GM18907 (cell line): ENCODE measurements at regions not wholly inside any gene's neighbourhood (a gene's known extent, or its start where the extent isn't known, plus 50 kb on each side); places are given as distances from the start of the nearest gene placed in this dataset.

Experiments
- ATAC-seq: cut with Tn5 transposase; IDR thresholded peaks from one replicate; pipeline ENCODE4 v1.9.1; 2021; ENCODE audit warnings: mild to moderate bottlenecking, moderate library complexity; ENCODE audit not compliant: unreplicated experiment

GRCh38 chr5:60018091-60018490, 124.6 kb upstream of the PDE4D start:
- ATAC-seq, result no peak

- ATAC-seq, result no peak
These were observed 120.8 kb upstream of the PDE4D start for GRCh38 chr5:60014331-60014730.

- no peak for ATAC-seq
These were observed 117.3 kb upstream of the PDE4D start for GRCh38 chr5:60010853-60011252.

- ATAC-seq, result no peak
These were observed 116.8 kb upstream of the PDE4D start for GRCh38 chr5:60010328-60010727.

GRCh38 chr5:60007729-60008128, 114.2 kb upstream of the PDE4D start:
- ATAC-seq, result no peak

- no peak for ATAC-seq
These were observed 105.5 kb upstream of the PDE4D start for GRCh38 chr5:59999056-59999455.

- ATAC-seq, result no peak
These were observed 98.7 kb upstream of the PDE4D start for GRCh38 chr5:59992206-59992605.

- ATAC-seq, result no peak
These were observed 94.9 kb upstream of the PDE4D start for GRCh38 chr5:59988396-59988795.

GRCh38 chr5:59976342-59976741, 82.8 kb upstream of the PDE4D start:
- ATAC-seq, result no peak

- no peak for ATAC-seq
These were observed 78.5 kb upstream of the PDE4D start for GRCh38 chr5:59972043-59972442.

- ATAC-seq, result no peak
These were observed 65.8 kb upstream of the PDE4D start for GRCh38 chr5:59959330-59959729.

GRCh38 chr5:59956130-59956783, 62.7 kb upstream of the PDE4D start:
- ATAC-seq, result no peak

- ATAC-seq, result no peak
These were observed 61.7 kb upstream of the PDE4D start for GRCh38 chr5:59955241-59955640.

- no peak for ATAC-seq
These were observed 50.1 kb upstream of the PDE4D start for GRCh38 chr5:59943452-59944113.
